ENCODE measurements at regions not wholly inside any gene's neighbourhood (a gene's known extent, or its start where the extent isn't known, plus 50 kb on each side); places are given as distances from the start of the nearest gene placed in this dataset.

DNA sequence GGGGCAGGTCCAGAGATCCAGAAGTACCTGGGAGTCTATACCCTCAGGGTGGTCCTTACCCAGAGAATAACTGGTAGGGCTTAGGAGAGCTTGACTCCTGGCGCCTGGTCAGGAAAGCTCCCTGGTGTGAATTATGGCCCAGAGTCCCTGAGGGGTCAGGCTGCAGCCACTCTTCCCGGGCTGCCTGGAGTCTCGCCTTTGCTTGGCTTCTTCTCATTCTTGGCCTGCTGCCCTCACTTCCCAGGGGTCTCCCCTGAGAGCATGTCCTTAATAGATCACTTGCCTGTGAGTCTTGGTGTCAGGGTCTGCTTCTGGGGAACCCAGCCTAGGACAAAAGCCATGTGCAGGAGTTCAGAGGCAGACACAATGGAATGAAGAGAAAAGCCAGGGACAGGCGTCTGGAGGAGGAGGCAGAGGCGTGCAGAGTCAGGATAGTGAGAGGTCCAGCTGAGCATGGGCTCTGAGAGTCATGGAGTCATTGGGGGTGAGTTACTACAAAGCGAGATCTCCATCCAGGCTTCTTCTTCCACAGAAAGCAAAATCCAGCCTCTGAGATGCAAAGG lies 212.3 kb downstream of the TFAP2C start:
- no peak for DNase-seq

GRCh38 chr20:56842056-56842455 lies 212.9 kb downstream of the TFAP2C start:
- DNase-seq = peak in 1 of 2 experiments; percentile 27

DNA sequence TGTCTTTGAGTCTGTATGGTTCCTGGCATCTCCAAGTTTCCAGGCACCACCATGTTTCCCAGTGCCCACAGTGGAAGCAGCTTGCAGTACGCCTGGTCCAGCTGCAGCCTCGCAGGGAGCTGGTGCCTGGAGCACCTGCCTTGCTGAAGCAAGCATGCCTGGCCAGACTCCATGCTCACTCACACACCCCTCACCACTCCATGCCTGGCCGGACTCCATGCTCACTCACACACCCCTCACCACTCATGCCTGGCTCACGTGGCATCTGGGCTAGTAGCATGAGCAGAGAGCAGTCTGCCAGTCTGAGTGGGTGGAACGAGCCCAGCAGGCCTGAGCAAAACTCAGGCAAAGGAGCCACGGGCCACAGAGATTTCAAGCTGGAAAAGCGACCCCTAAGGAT lies 214.3 kb downstream of the TFAP2C start:
- no peak for DNase-seq

DNA sequence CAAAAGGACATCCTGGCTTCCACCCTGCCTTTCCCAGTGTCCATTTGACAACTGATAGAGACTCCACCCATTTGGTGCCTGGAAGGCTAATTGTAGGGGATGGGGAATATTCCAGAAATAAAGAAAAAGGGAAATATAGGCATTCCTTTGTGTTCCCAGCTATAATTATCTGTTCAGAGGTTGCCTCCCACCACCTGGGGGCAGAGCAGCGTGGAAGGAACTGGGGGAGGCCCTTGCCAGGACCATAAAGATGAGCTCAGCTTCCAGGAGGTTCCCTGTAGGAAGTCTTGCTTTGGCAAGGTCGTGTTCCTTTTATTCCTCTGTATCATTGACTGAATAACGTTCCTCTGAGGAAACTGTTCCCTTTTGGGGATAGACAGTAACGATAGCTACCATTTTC lies 214.7 kb downstream of the TFAP2C start:
- no peak for DNase-seq

DNA sequence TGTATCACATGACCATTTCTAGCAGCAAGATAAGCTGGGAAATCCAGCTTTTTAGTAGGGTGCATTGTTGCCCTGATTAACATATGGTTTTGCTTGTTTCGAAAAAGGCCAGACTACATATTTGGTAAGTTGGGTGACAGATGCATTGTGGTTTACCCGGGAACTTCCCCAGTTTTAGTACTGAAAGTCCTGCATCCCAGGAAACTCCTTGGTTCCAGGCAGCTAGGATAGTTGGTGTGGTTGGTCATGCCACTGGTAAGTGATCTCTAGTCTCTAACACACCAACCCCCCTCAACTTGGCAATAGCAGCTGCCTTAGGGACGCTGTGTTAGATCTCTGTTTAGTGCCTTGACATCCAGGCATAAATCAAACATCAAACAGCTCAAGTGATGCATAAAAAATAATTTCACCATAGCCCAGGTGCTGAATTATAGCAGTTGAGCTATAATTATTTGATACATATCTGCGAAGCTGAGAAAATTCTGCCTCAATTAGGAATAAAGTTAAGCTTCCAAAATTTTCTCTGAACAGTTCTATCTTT lies 216.5 kb downstream of the TFAP2C start:
- DNase-seq = no peak

DNA sequence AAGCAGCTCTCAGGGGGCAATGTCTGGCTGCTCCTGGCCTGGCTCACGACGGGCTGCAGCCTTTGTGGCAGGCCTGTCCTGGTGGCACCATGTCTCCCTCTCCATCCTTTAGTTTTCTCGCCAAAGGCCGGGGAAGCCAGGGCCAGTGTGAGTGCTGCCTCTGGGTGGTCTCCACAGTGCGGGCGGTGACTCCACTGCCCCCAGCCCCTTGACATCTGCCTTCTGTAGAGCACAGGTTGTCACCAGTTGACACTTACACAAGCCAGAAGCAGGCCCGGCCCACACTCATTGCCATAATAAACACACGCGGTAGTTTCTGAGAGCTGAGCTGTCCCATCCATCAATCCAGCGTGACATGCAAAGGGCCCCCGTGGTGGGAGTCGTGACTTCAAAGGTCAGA lies 219.5 kb downstream of the TFAP2C start:
- no peak for DNase-seq

DNA sequence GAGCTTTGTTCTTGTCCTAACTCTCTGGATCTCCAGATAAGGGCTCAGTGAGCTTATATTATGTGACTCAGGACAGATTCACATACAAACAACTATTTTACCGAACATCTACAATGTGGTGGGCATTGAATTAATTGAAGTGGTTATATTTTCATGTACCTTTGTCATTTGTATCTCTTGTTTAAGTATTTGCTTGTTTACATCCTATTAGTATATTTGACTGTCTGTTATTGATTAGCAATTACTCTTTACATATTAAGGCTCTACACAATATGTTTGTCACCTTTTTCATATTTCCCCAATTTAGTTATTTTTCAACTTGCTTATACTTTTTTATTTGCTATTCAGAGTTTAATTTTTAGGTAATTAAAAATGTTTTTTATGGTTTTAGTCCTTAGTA lies 222.4 kb downstream of the TFAP2C start:
- no peak for DNase-seq

DNA sequence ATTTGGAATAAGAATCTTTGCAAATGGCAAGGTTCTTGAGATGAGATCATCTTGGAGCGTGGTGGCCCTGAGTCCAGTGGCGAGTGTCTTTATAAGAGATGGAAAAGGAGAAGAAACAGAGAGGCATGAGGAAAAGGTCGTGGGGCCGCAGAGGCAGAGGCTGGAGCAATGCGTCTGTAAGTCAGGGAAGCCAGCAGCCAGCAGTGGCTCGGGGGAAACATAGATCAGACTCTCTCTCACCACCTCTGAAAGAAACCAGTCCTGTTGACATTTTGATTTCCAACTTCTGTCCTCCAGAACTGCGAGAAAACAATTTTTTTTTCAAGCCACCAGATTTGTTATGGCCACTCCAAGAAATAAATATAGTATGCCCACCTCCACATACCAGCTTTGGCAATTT lies 226.6 kb downstream of the TFAP2C start:
- DNase-seq = no peak

DNA sequence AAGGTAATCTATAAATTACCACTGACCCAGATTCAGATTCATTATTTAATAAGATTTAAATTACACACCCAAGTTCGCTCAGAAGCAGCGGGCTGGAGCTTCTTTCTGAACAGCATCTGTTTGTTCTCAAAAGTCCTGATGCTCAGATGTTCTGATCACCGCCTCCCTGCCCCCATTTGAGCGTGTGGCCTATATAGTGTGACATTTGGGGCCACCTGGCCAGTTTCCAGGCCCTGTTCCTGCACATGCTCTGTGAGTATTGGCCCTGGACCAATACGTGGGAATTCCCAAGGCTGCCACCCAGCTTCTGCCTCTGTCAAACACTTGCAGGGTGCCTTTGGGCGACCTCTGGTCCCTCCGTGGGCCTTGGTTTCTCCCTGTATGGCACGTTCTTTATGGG lies 228.8 kb downstream of the TFAP2C start:
- peak; percentile 60 to 87 for DNase-seq

DNA sequence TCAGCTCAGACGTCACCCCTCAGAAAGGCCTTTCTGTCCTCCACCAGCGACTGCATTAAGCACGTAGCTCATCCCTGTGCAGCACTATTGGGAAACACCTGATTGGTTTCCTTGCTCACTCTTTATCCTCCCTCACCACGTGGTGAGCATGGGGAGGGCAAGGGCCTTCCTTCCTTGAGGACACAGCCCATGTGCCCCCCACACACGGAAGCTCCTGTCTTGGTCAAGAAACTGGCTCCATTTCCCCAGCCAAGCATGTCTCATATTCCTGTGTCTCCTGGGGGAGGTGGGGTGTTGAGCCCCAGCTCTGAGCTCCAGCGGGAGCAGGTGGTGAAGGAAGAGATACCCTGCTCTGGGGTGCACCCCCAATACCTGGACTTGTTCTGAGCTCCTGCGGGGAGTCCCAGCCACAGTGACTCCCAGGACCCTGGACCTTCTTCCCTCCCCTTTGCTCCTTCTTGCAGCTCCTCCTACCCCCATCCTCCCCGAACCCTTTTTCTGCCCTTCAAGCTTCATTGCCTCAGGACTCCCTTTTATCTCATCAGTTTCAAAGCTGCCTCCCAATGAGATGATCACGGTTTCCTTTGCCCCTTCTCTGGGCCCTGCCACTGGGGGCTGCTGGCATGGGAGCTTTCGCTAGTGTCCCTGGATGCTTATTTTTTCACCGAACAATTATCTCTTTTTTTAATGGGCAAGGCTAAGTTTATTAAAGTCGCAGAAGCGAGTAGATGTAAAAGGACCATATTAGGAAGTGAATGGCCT lies 230.1 kb downstream of the TFAP2C start:
- no peak for DNase-seq

GRCh38 chr20:56859801-56860261 lies 230.7 kb downstream of the TFAP2C start:
- no peak for DNase-seq

GRCh38 chr20:56860413-56860812 lies 231.3 kb downstream of the TFAP2C start:
- no peak for DNase-seq

GRCh38 chr20:56861590-56861989 lies 232.5 kb downstream of the TFAP2C start:
- DNase-seq = no peak

GRCh38 chr20:56865055-56865454 lies 235.9 kb downstream of the TFAP2C start:
- no peak for DNase-seq

GRCh38 chr20:56867128-56867527 lies 238.0 kb downstream of the TFAP2C start:
- no peak for DNase-seq

- DNase-seq = no peak
Observed at GRCh38 chr20:56868746-56869145, 239.6 kb downstream of the TFAP2C start.

- DNase-seq = no peak
Observed at GRCh38 chr20:56870271-56870670, 241.2 kb downstream of the TFAP2C start.

DNA sequence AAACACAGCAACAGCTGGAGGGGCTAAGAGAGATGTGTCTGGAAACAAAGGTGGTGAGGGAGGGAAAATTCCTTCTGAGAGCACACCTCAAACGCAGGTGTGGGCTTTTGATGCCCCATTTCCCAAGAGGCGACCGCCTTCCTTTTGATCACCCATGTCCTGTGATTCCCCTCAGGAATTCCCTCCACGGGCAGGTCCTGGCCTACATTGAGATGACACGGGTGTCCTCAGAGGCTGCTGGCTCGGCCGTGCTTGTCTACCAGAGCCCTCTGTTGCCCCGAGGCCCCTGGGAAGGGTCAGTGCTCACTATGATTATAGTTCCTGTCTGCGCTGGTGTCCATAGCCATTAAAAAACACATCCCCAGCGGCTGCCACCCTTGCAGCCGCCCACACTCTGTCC lies 242.6 kb downstream of the TFAP2C start:
- no peak for DNase-seq

DNA sequence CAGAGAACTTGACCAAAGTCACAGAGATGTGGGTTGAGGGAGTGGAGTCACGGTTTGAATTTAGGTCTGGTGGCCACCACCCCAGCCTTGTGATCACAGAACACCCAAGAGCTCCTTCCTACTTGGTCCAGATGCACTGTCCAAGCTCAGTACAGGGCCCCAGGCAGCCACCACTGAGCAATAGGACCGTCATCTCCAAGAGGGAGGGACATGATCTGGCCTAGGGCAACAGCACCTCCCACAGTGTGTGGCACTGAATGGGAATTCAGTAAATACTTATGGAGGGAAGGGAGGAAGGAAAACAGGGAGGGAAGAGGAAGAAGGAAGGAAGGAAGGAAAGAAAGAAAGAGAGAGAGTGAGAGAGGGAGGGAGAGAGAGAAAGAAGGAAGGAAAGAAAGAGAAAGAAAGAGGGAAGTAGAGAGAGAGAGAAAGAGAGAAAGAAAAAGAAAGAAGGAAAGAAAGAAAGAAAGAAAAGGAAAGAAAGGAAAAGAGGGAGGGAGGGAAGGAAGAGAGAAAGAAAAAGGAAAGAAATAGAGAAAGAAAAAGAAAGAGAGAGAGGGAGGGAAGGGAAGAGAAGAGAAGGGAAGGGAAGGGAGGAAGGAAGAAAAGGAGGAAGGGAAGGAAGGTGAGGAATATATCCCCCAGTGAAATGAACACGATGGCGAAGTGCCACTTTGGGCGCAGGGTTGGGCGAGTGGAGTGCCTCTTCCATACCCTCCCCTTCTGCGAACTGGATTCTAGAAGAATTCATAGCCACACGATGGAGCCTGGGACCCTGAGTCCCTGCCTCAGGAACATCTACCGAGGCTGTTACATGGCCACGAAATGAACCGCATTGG lies 243.7 kb downstream of the TFAP2C start:
- DNase-seq = no peak

DNA sequence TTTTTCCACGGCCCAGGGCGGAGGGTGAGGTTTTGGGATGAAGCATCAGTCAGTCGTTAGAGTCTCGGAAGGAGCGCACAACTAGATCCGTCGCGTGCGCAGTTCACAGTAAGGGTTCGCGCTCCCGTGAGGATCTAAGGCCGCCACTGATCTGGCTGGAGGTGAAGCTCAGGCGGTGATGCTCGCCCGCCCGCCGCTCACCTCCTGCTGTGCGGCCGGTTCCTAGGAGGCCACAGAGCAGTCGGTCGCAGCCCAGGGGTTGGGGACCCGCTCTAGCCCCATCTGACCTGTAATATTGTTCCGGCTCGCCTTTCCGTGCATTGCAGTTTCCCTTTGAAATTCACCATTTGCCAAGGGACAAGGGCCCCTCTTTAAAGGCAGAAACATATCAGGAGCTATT lies 244.7 kb downstream of the TFAP2C start:
- DNase-seq = no peak

- DNase-seq = no peak
Observed at GRCh38 chr20:56875052-56875659, 246.1 kb downstream of the TFAP2C start.

DNA sequence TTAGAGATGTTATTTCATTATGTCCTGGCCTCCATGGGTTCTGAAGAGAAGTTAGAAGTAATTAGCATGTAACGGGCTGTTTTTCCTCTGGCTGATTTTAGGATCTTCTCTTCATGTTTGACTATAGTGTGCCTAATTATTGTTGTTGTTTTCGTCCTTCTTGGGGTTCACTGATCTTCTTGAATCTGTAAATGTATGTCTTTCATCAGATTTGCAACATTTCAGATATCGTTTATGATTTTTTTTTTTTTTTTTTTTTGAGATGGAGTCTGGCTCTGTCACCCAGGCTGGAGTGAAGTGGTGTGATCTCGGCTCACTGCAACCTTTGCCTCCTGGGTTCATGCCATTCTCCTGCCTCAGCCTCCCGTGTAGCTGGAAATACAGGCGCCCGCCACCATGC lies 246.7 kb downstream of the TFAP2C start:
- DNase-seq = no peak

DNA sequence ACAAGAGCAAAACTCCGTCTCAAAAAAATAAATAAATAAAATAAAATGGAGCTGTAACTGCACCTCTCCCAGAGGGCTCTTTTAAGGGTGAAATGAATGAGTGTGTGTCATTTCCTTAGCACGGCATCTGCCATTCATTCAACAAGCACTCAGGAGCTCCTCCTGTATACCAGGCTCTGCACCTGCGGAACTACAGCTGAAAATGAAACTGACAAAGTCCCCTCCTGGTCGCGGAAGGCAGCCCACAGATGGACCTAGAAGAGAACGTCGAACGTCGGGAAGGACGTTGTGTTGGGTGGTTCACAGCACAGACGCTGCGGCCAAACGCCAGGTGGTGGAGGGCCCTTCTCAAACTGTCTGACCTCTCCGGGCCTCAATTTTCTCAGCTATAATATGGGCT lies 256.4 kb downstream of the TFAP2C start:
- no peak for DNase-seq

Data from NCI-H524 (cell line).